HG03442 (cell line): ENCODE measurements at regions not wholly inside any gene's neighbourhood (a gene's known extent, or its start where the extent isn't known, plus 50 kb on each side); places are given as distances from the start of the nearest gene placed in this dataset.
"Not testable (repeated sequence)": the region's sequence is repeated elsewhere in the genome, so short reads cannot be mapped to it uniquely, and the experiment has no call there.

Experiments
- ATAC-seq: cut with Tn5 transposase; IDR thresholded peaks from one replicate; pipeline ENCODE4 v1.9.1; 2021; ENCODE audit warnings: mild to moderate bottlenecking, moderate library complexity; ENCODE audit not compliant: unreplicated experiment

GRCh38 chr2:211205836-211206235 lies 649.4 kb downstream of the CPS1 start:
- no peak for ATAC-seq

DNA sequence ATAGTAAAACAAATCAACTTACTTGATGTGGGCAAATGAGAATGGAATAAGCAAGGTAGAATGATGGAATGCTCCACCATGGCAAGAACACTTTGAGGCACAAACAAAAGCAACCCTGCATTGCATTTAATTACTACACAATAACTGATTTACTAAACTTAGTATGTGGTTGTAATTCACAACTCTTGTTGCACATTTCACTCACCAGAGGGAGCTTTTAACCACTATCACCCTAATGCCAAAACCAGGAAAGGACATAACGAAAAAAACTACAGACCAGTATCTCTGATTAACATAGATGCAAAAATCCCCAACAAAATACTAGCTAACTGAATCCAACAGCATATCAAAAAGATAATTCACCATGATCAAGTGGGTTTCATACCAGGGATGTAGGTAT lies 659.8 kb downstream of the CPS1 start:
- no peak for ATAC-seq

GRCh38 chr2:211219548-211219947 lies 663.1 kb downstream of the CPS1 start:
- not testable (repeated sequence) for ATAC-seq

- no peak for ATAC-seq
These were observed 669.4 kb downstream of the CPS1 start for GRCh38 chr2:211225784-211226183.

DNA sequence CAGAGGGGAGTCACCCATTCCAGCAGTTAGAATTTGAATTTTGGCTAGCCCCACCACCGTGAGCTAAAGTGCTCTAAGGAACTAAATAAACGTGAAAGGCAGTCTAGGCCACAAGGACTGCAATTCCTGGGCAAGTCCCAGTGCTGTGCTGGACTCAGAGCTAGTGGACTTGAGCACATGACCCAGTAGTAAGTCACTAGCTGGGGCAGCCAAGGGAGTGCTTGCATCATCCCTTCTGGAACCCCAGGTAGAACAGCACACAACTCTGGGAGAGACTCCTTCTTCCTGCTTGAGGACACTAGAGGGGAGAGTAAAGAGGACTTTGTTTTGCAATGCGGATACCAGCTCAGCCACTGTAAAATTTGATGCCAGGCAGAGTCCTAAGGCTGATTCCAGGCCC lies 672.2 kb downstream of the CPS1 start:
- ATAC-seq, result no peak

DNA sequence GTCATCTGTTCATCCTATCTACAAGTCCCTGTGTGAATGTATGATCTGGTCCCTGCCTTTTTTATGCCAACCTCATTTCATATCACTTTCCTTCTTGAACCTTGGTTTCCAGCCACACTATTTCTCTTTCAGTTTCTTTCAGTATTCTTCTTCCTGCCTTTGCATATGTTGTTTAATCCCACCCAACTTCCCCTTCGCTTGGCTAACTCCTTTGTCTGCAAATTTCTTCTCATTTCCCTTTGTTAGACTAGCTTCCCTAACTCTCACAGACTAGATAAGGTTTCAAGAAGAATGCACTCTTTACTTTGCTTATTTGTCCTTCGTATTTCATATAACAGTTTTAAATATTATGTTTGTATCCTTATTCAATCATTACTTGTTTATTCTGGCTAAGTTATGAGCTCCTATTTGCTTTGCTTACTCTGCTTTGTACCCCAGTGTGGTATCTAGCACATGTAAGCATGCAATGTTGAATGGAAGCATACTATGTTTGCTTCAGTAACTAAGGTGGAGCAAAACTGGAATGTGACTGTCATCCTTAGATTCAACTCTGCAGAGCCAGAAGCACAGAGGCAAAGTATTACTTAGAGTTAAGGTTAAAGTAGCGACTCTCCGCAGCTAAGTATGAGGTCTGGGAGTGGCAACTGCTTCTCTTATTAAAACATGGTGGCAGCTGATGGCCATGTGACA lies 681.3 kb downstream of the CPS1 start:
- no peak for ATAC-seq

DNA sequence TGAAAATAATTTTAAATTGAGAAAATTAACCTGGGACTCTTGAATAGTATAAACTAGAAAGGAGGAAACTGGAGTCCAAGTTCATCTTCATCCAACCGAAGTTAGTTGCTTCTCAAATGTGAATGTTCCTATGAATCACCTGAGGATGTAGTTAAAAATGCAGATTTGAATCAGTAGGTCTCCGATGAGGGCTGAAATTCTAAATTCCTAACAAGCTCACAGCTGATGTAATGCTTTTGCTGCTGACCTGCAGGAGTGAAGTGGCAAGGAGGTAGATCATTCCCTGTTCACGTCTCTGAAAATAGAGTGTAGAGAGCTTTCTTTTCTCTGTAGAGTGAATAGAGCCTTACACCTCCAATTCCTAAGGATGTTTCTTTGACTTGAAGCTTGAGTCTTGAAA lies 685.5 kb downstream of the CPS1 start:
- ATAC-seq, result no peak

GRCh38 chr2:211247751-211248150 lies 691.4 kb downstream of the CPS1 start:
- no peak for ATAC-seq

GRCh38 chr2:211248841-211249240 lies 692.4 kb downstream of the CPS1 start:
- ATAC-seq, result no peak

GRCh38 chr2:211251016-211251415 lies 694.6 kb downstream of the CPS1 start:
- no peak for ATAC-seq

DNA sequence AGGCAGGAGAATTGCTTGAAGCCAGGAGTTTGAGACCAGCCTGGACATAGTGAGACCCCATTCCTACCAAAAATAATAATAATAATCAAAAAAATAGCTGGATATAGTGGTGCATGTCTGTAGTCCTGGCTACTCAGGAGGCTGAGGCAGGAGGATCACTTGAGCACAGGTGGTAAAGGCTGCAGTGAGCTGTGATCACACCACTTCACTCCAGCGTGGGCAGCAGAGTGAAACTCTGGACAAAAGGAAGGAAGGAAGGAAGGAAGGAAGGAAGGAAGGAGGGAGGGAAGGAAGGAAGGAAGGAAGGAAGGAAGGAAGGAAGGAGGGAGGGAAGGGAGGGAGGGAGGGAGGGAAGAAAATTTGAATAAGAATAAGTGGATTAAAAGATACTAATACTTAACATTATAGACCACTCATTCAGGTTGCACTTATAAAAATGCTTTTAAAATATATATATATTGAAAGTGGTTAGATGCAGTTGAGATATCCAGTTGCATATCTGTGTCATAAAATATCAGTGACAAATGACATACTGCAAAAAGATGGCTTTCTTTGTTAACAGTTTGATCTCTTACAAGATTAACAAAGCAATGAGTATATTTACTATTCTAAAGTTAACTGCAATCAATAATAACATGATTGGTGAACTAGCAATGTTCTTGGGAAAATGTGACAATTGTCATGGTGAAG lies 702.4 kb downstream of the CPS1 start:
- ATAC-seq, result no peak

DNA sequence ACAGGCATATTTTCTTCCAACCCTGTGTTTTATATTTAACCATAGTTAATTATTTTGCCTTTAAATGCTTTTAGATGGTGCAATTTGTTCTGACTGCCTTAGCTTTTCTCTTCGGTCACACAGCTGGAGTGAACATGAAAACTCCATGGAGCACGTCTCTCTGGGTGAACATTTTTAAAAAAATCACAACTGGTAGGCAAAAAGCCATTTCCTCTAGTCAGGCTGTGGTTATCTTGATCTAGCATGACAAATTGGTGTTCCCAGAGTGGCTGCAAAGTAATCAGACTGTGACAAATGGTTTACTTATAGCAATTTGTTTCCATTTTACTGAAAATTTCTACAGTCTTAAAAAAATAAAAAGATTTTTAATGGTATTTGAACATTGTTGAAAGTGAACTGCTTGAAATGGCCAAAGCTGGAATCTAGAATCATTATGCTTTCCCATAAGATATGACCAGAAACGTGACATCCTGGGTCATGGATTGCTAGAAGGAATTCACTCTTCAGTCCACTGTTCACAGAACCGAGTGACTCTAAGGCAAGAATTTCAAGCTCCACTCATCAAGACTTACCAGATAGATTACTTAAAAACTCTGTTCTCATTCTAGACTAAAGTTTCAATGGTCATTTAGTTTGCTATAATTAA lies 703.6 kb downstream of the CPS1 start:
- no peak for ATAC-seq

DNA sequence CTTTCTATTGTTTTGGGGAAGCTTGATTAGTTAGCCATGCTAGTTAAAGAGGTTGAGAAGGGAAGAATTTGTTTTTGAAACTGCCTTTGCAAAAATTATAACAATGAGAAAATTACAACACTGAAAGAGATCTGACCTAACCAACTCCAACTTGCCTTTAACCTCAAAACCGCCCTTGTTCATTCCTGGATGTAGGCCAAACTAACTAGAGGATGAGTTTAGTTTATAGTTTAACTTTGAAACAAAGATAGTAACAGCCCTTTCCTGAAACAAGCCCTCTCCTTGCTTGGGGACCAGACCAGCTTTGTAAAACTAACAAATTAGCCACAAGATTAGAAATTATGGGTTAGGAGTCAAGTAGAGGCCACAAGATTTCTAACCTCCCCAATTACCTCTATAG lies 713.9 kb downstream of the CPS1 start:
- no peak for ATAC-seq

GRCh38 chr2:211281430-211282073 lies 725.2 kb downstream of the CPS1 start:
- no peak for ATAC-seq

- ATAC-seq, result no peak
These were observed 746.3 kb downstream of the CPS1 start for GRCh38 chr2:211302676-211303075.

- ATAC-seq, result peak; percentile 44
These were observed 750.5 kb downstream of the CPS1 start for GRCh38 chr2:211306929-211307328.
